ENCODE measurements at regions not wholly inside any gene's neighbourhood (a gene's known extent, or its start where the extent isn't known, plus 50 kb on each side); places are given as distances from the start of the nearest gene placed in this dataset.

GRCh38 chr9:129435291-129435690 lies 185.6 kb downstream of the C9orf50 start:
- H3K27ac ChIP-seq (ENCODE audit: low read depth in 2 of 2, low read length in 1 of 2) = no peak overlapping the region
- no peaks in the 10 kb centered on the region for H3K9me2 ChIP-seq
- H4K20me1 ChIP-seq (ENCODE audit: insufficient read depth) = no peaks in the 10 kb centered on the region
- H3K4me3 ChIP-seq (ENCODE audit: low read depth in 2 of 2, low read length in 1 of 2) = no peak overlapping the region
- no peaks in the 10 kb centered on the region for H3K79me2 ChIP-seq (ENCODE audit: insufficient read depth)
- ChIA-PET CTCF (interaction anchor here (0.9 to 1.9 kb wide), 4 partner anchors 12 to 62 kb away, joined by 3 to 4 read pairs (median 3); no protein-coding TSS in a partner anchor), POLR2A (interaction anchor here (2.9 kb wide), 1 partner anchor 258 kb away, joined by 9 read pairs; the partner anchor contains the start of gene IER5L)
- no peaks in the 10 kb centered on the region for H3K36me3 ChIP-seq (replicated peaks in 1 of 2; ENCODE audit: control insufficient read depth in 1 of 2, insufficient read depth in 2 of 2, low read length in 1 of 2)
- H3K9ac ChIP-seq = no peak overlapping the region
- TF ChIP-seq TCF12 (IDR thresholded peaks at IDR 0.05) (no peak), EP300 (IDR thresholded peaks at IDR 0.05; ENCODE audit: borderline replicate concordance in 1 of 2, low read depth in 1 of 2, low read length in 1 of 2) (no peak), FOSL2 (IDR thresholded peaks at IDR 0.05; ENCODE audit: borderline replicate concordance, low read depth) (no peak), RAD21 (IDR thresholded peaks at IDR 0.05; ENCODE audit: low read length) (no peak), RCOR1 (IDR thresholded peaks at IDR 0.05; ENCODE audit: low read length) (no peak), MAX (IDR thresholded peaks at IDR 0.05; ENCODE audit: low read depth) (no peak), REST (IDR thresholded peaks at IDR 0.05; ENCODE audit: low read depth, low read length) (no peak), PBX3 (IDR thresholded peaks at IDR 0.05) (no peak), USF1 (IDR thresholded peaks at IDR 0.05; ENCODE audit: borderline replicate concordance, low read depth) (no peak), SMC3 (IDR thresholded peaks at IDR 0.05; ENCODE audit: low read depth, low read length) (no peak), EZH2phosphoT487 (IDR thresholded peaks at IDR 0.05; ENCODE audit: borderline replicate concordance, low read depth) (no peak), JUND (IDR thresholded peaks at IDR 0.05) (no peak), ELF1 (IDR thresholded peaks at IDR 0.05) (no peak)
- no peak overlapping the region for H2AFZ ChIP-seq (ENCODE audit: low read depth)
- no peaks in the 10 kb centered on the region for H3K9me3 ChIP-seq
- peaks cover 0 to 35% of the 10 kb centered on the region in 2 experiments; a peak in 1 of 4 replicates for H3K4me1 ChIP-seq (ENCODE audit: control insufficient read depth in 1 of 2, insufficient read depth in 2 of 2, low read depth in 1 of 2, low read length in 1 of 2)
- no peaks in the 10 kb centered on the region for H3K27me3 ChIP-seq (ENCODE audit: insufficient read depth)
- H3K4me2 ChIP-seq = no peak overlapping the region
- H3F3A ChIP-seq (replicated peaks; ENCODE audit: insufficient read depth) = no peaks in the 10 kb centered on the region
- 80% methylated on average over 12 of the region's 12 CpGs for WGBS (ENCODE audit: low lambda C conversion rate)
- no peak for DNase-seq
